ENCODE measurements at regions not wholly inside any gene's neighbourhood (a gene's known extent, or its start where the extent isn't known, plus 50 kb on each side); places are given as distances from the start of the nearest gene placed in this dataset.

DNA sequence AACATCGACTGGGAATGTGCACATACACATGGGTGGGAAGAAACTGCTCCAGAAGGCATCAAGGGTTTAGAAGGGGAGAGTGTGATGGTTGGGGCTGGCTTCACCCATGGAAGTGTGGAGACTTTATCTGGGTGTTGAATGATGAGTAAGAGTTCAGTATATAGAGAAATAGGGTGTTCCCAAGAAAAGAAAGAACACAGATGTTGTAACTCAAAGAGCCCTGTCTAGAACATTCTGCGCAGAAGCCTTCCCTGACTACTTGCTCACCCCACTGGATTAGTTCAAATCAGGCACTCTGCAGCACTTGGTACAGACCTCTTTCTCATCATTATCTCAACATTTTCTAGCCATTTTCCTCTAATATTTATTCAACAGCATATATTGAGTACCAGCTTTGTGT, 491.7 kb downstream of the SNAPC1 start:
- TF ChIP-seq SP1 (IDR thresholded peaks at IDR 0.05) (no peak), NR2F2 (IDR thresholded peaks at IDR 0.05) (no peak)
- TF ChIP-seq, protein P1, sequence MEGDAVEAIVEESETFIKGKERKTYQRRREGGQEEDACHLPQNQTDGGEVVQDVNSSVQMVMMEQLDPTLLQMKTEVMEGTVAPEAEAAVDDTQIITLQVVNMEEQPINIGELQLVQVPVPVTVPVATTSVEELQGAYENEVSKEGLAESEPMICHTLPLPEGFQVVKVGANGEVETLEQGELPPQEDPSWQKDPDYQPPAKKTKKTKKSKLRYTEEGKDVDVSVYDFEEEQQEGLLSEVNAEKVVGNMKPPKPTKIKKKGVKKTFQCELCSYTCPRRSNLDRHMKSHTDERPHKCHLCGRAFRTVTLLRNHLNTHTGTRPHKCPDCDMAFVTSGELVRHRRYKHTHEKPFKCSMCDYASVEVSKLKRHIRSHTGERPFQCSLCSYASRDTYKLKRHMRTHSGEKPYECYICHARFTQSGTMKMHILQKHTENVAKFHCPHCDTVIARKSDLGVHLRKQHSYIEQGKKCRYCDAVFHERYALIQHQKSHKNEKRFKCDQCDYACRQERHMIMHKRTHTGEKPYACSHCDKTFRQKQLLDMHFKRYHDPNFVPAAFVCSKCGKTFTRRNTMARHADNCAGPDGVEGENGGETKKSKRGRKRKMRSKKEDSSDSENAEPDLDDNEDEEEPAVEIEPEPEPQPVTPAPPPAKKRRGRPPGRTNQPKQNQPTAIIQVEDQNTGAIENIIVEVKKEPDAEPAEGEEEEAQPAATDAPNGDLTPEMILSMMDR (IDR thresholded peaks at IDR 0.05; ENCODE audit: low read depth, low read length, missing input control), result no peak
